ENCODE measurements at regions not wholly inside any gene's neighbourhood (a gene's known extent, or its start where the extent isn't known, plus 50 kb on each side); places are given as distances from the start of the nearest gene placed in this dataset.

DNA sequence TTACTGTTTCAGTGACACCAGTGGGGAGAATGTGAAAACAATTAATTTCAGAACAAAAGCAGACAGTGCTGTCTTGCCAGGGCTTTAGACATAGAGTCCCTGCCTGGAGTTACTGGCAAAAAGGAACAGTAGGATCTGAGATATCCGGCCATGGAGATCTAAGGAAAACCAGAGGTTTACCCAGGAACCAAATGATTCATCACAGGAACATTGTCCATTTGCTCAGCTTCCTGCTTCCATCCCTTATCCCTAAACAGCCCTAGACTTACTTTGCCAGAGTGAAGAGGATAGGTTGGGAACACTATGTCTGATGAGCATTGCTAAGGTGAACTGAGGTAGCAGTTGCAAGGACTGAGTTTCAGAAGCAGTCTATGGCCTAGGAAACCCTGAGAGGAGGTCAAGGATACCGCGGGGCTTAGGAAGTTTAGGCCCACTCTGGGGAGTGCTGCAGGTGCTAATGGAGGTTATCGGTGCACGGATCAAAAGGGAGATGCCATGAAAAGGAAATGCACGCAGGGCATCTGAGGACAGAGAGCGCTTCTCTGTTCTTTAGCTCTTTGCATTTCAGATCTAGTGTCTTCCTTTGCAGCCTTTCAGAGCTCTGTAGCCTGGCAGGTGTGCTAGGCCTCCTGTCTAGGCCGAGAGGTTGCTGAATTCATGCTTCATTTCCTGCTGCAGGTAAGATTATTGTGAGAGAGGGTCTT is 223.9 kb downstream of the CDCA7 start:
- Histone ChIP-seq H3K27ac (no peak overlapping the region), H3K4me3 (no peak overlapping the region)

- no peak overlapping the region for H3K4me3 ChIP-seq
- no peak overlapping the region for H3K27ac ChIP-seq
These were observed 225.7 kb downstream of the CDCA7 start for GRCh38 chr2:173580351-173580750.

DNA sequence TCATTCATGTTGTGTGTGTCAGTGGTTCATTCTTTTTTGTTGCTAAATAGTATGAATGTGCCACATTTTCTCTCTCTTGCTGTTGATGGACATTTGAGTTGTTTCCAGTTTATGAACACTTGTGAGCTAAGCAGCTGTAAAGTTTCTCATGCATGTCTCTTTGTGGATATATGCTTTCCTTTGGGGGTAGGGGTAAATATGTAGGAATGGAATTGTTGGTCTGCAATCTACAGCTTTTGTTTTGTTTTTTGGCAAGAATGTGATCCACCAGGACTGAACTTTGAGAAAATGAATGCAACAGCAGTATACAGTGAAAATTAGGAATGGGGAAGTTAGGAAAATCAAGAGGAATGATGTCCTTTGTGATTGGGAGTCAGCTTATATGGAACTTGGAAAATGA is 226.3 kb downstream of the CDCA7 start:
- Histone ChIP-seq H3K27ac (no peak overlapping the region), H3K4me3 (no peak overlapping the region)

- Histone ChIP-seq H3K27ac (no peak overlapping the region), H3K4me3 (no peak overlapping the region)
These were observed 228.5 kb downstream of the CDCA7 start for GRCh38 chr2:173583196-173583595.

DNA sequence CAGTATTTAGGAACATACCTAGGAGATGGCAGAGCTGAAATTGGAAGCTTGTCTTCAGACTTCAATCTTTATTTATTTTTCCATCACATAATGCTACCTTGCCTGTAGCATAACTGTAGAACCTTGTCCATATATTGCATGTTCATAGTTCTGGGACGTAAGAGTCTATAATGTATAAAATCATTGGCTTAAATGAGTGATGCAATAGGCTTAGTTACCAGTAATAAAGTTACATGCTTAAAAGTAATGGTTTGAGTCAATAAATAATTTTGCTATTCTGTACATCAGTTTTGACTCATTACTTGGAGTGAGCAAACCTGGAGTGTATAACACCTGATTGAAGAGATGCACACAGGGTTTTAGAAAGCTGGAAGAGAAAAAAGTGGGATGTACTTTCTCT is 229.3 kb downstream of the CDCA7 start:
- no peak overlapping the region for H3K4me3 ChIP-seq
- H3K27ac ChIP-seq: no peak overlapping the region

DNA sequence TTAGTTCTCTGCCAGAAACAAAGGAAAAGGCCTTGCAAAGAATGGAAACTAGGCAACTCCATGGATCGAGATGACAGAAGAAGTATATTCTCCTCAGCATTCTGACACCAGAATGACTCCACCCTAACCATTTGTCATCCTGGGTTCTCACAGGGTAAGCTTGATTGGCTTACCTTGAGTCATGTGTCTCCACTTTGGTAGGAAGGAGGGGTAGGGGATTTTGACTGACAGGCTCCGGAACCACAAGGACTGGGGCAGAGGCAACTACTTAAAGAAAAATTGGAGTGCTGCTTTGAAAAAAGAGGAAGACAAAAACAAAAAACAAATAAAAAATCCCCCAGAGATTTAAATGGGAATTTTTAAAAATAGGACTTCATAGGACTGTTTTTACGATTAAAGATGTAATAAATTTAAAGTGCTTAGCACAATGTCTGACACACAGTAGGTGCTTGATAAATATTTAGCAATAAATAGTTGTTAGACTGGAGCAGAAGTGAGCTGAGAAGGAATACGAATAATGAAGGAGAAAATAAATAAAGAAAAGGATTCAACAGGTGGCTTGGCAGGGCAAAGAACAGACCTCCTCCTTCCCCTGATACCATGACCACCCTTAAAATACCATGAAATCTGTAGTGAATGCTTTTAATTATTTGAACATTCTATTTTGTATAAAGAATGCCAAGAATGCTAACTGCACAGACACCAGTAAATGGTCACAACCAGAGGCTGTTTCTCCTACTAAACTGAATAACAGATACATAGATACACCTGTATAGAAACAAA is 230.2 kb downstream of the CDCA7 start:
- no peak overlapping the region for H3K27ac ChIP-seq
- H3K4me3 ChIP-seq: no peak overlapping the region

GRCh38 chr2:173588931-173589369 is 234.3 kb downstream of the CDCA7 start:
- H3K27ac ChIP-seq: no peak overlapping the region
- no peak overlapping the region for H3K4me3 ChIP-seq

GRCh38 chr2:173589604-173590275 is 235.1 kb downstream of the CDCA7 start:
- peak overlapping the region in 7 of 21 experiments; percentile 3 to 54 (median 18) for H3K27ac ChIP-seq
- no peak overlapping the region for H3K4me3 ChIP-seq

DNA sequence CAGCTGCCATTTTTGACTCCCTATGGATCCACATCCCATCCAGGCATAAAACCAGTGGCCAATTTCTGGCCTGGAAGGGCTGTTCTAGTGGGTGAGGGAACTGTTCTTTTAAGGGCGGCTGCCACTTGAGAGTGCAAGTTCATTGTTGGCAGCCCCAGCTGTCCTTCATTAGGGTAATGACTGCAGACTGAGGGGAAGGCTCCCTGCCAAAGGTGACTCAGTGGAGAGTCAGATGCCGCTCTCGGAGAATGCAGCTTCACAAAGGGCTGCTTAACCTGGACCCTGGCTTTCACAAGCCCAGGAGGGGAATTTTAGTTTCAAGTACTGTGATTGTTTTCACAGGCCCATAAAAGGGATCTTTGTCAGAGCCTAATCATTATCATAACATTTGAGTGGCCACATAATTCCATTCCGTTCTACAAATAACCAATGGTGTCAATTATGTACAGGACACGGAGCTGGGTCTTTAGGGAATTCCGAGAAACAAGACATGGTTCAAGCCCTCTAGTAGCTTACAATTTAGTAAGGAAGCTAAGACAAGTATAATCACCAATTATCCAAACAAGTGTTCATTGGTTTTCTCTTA is 235.7 kb downstream of the CDCA7 start:
- peak overlapping the region in 6 of 21 experiments; percentile 3 to 54 (median 16) for H3K27ac ChIP-seq
- no peak overlapping the region for H3K4me3 ChIP-seq

- H3K27ac ChIP-seq: no peak overlapping the region
These were observed 238.4 kb downstream of the CDCA7 start for GRCh38 chr2:173593109-173593508.

GRCh38 chr2:173596244-173596643 is 241.6 kb downstream of the CDCA7 start:
- Histone ChIP-seq H3K27ac (no peak overlapping the region), H3K4me3 (no peak overlapping the region)

More at GRCh38 chr2:173593109-173593508, 238.4 kb downstream of the CDCA7 start:
- no peak overlapping the region for H3K4me3 ChIP-seq

GRCh38 chr2:173598525-173598924 is 243.9 kb downstream of the CDCA7 start:
- no peak overlapping the region for H3K4me3 ChIP-seq
- H3K27ac ChIP-seq: no peak overlapping the region

- Histone ChIP-seq H3K4me3 (no peak overlapping the region), H3K27ac (no peak overlapping the region)
These were observed 245.2 kb downstream of the CDCA7 start for GRCh38 chr2:173599821-173600359.

DNA sequence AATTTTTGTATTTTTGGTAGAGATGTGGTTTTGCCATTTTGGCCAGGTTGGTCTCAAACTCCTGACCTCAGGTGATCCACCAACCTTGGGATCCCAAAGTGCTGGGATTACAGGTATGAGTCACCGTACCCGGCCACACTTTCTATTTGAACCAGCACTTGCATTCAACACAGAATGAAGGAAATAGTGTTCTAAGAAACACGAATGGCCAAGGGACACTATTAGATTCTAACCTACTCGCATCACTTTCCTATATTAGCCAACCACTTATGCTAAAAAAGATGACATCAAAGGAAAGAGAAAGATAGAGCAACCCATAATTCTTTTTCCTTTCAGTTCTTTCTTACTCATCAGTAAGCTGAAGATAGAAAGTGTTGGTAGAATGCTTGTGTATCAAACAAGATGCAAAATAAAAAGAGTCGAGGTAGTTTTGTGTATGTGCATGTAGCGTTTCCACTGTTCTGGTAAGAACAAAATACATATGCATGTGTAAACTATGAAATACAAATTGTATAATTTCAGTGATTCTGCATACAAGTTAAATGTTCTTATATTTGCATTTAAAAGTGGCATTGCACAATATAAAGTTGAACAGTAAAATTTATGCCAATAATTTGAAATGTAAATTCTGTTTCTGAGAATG is 247.6 kb downstream of the CDCA7 start:
- H3K27ac ChIP-seq: no peak overlapping the region
- no peak overlapping the region for H3K4me3 ChIP-seq

- Histone ChIP-seq H3K27ac (no peak overlapping the region), H3K4me3 (no peak overlapping the region)
These were observed 251.3 kb downstream of the CDCA7 start for GRCh38 chr2:173605994-173606393.

GRCh38 chr2:173606619-173607248 is 252.1 kb downstream of the CDCA7 start:
- Histone ChIP-seq H3K4me3 (no peak overlapping the region), H3K27ac (no peak overlapping the region)

GRCh38 chr2:173607606-173608311 is 253.1 kb downstream of the CDCA7 start:
- no peak overlapping the region for H3K27ac ChIP-seq

DNA sequence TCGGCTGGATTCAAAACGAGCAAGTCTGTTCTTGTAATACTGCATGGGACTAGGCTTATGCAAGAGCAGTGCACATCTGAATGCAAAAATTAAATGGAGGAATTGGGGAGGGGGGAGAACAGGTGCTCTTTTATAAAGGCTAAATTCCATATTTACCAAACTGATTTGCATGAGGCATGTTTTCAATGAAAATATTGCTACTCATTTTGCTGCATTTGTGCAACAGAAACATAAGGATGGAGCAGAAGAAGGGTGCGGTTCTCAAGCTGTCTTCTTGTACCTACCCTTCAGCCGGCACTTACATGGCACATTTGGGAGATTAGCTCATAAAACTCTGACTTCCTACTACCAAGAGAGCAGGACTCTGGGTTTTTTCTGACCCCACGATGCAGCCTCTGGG is 256.4 kb downstream of the CDCA7 start:
- Histone ChIP-seq H3K27ac (no peak overlapping the region), H3K4me3 (no peak overlapping the region)

More at GRCh38 chr2:173607606-173608311, 253.1 kb downstream of the CDCA7 start:
- H3K4me3 ChIP-seq: no peak overlapping the region

Measured in skin epidermis (tissue), 12 donors.